ENCODE measurements at regions not wholly inside any gene's neighbourhood (a gene's known extent, or its start where the extent isn't known, plus 50 kb on each side); places are given as distances from the start of the nearest gene placed in this dataset.

DNA sequence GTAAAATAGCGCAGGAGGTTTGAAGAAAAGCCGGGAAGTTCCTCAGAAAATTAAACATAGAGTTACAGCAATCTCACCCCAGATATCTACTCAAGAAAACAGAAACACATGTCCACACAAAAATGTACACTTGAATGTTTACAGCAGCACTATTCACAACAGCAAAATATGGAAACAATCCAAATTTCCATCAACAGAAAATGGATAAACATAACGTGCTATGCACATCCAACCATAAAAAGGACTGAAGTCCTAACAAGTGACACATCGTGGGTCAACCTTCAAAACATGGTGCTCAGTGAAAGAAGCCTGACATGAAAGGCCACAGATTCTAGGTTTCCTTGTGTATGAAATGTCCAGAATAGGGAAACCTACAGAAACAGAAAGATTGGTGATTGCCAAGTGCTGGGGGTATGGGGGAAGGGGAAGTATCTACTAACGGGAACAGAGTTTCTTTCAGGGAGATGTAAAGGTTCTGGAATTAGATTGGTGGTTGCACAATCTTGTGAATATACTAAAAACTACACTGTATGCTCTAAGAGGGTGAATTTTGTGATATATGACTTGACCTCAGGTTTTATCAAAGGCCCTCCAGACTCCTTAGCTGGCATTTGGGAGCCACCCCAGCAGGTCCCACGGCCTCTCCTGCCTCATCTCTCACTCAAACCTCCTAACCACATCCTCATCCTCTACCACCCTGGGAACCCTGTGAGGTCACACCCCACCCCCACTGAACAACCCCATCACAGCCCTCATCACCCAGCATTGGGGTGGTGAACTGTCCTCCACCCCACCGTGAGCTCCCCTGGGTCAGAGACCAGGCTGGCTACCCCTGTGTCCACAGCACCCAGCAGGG, 69.2 kb upstream of the PRR5 start:
- TF ChIP-seq REST (IDR thresholded peaks at IDR 0.05; ENCODE audit: low read depth, low read length) = no peak
- no peak for TF ChIP-seq EZH2phosphoT487 (IDR thresholded peaks at IDR 0.05; ENCODE audit: borderline replicate concordance, low read depth)
- TF ChIP-seq, protein P1, sequence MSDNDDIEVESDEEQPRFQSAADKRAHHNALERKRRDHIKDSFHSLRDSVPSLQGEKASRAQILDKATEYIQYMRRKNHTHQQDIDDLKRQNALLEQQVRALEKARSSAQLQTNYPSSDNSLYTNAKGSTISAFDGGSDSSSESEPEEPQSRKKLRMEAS (IDR thresholded peaks at IDR 0.05; ENCODE audit: low read depth) = no peak
- TF ChIP-seq, protein P2, sequence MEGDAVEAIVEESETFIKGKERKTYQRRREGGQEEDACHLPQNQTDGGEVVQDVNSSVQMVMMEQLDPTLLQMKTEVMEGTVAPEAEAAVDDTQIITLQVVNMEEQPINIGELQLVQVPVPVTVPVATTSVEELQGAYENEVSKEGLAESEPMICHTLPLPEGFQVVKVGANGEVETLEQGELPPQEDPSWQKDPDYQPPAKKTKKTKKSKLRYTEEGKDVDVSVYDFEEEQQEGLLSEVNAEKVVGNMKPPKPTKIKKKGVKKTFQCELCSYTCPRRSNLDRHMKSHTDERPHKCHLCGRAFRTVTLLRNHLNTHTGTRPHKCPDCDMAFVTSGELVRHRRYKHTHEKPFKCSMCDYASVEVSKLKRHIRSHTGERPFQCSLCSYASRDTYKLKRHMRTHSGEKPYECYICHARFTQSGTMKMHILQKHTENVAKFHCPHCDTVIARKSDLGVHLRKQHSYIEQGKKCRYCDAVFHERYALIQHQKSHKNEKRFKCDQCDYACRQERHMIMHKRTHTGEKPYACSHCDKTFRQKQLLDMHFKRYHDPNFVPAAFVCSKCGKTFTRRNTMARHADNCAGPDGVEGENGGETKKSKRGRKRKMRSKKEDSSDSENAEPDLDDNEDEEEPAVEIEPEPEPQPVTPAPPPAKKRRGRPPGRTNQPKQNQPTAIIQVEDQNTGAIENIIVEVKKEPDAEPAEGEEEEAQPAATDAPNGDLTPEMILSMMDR (IDR thresholded peaks at IDR 0.05) = no peak
- TF ChIP-seq ZBTB33 (IDR thresholded peaks at IDR 0.05; ENCODE audit: borderline replicate concordance, low read depth) = no peak
- TF ChIP-seq, protein P3, sequence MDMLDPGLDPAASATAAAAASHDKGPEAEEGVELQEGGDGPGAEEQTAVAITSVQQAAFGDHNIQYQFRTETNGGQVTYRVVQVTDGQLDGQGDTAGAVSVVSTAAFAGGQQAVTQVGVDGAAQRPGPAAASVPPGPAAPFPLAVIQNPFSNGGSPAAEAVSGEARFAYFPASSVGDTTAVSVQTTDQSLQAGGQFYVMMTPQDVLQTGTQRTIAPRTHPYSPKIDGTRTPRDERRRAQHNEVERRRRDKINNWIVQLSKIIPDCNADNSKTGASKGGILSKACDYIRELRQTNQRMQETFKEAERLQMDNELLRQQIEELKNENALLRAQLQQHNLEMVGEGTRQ (IDR thresholded peaks at IDR 0.05; ENCODE audit: borderline replicate concordance, low read depth, low read length) = no peak
- TF ChIP-seq NFIC (IDR thresholded peaks at IDR 0.05; ENCODE audit: borderline replicate concordance) = no peak
- TF ChIP-seq RCOR1 (IDR thresholded peaks at IDR 0.05; ENCODE audit: low read length) = no peak
- TF ChIP-seq POLR2AphosphoS5 (IDR thresholded peaks at IDR 0.05; ENCODE audit: low read depth, low read length) = no peak
